ENCODE measurements at regions not wholly inside any gene's neighbourhood (a gene's known extent, or its start where the extent isn't known, plus 50 kb on each side); places are given as distances from the start of the nearest gene placed in this dataset.

DNA sequence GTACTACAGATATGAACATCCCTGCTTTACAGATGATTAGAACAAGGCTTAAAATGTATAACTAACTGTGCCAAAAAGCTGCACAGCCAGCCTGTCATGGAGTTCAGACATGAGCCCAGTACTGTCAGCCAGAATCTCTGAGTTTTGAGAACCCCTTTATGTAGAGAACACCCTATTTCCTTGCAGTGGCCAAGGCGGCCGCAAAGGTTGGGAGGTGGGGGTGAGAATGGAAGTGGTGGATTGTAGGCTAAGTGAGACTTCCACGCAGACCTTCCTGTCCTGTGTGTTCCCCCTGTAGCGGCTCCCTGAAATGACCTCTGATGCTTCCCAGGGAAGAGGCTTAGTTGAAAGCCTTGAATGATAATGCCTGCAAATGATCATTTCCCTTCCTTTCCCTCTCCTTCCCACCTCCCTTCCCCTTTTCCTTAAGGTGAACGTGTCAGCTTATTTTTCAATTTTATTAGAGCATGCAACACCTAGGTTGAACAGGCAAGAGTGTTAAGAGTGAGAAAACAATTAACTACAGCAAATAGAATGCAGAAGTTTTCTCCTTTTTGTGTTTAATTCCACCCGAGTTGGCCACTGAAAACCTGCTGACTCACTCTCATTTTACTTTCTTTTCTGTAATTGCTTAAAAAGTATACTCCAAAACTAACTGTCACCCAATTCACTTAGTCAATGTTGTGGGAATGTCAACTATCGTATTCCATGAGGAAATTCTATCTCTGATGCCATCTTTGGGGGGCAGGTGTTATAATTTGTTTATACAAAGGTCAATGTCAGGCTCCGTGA is 167.0 kb upstream of the EDNRB start:
- Histone ChIP-seq H3K27me3 (ENCODE audit: control insufficient read depth in 1 of 2, insufficient read depth in 2 of 2, low read length in 2 of 2) (no peaks in the 10 kb centered on the region), H3K4me1 (ENCODE audit: insufficient read depth, low read length) (no peaks in the 10 kb centered on the region), H3K9me3 (ENCODE audit: low read length) (peaks cover 37% of the 10 kb centered on the region), H3K9ac (ENCODE audit: insufficient read depth, low read depth, low read length) (no peak overlapping the region), H3K4me2 (ENCODE audit: low read depth, low read length) (no peak overlapping the region), H3K27ac (ENCODE audit: extremely low read length, insufficient read depth, low read length) (no peak overlapping the region), H3K79me2 (ENCODE audit: insufficient read depth, low read length) (no peaks in the 10 kb centered on the region), H4K20me1 (ENCODE audit: insufficient read depth, low read length) (no peaks in the 10 kb centered on the region), H3K36me3 (replicated peaks in 1 of 2; ENCODE audit: control insufficient read depth in 1 of 2, insufficient read depth in 2 of 2, low read length in 2 of 2) (no peaks in the 10 kb centered on the region), H3K4me3 (replicated peaks in 1 of 3; ENCODE audit: insufficient read depth in 1 of 3, low read depth in 2 of 3, low read length in 3 of 3) (no peak overlapping the region), H2AFZ (ENCODE audit: low read length) (no peak overlapping the region)
- DNase-seq (ENCODE audit: low spot score) (no peak), ATAC-seq (no peak), FAIRE-seq (no peak)
- in situ Hi-C loops (cut with HindIII; ENCODE audit: extremely low pct_ligation_motif_present, low pct_unique_long_range_greater_than_20kb), result no loop called here
- TF ChIP-seq, protein P1, sequence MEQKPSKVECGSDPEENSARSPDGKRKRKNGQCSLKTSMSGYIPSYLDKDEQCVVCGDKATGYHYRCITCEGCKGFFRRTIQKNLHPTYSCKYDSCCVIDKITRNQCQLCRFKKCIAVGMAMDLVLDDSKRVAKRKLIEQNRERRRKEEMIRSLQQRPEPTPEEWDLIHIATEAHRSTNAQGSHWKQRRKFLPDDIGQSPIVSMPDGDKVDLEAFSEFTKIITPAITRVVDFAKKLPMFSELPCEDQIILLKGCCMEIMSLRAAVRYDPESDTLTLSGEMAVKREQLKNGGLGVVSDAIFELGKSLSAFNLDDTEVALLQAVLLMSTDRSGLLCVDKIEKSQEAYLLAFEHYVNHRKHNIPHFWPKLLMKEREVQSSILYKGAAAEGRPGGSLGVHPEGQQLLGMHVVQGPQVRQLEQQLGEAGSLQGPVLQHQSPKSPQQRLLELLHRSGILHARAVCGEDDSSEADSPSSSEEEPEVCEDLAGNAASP (CRISPR knock-in tag; IDR thresholded peaks at IDR 0.05; ENCODE audit: borderline replicate concordance), result no peak
- TF ChIP-seq POLR2AphosphoS5 (IDR thresholded peaks at IDR 0.05; ENCODE audit: low read depth, low read length) (no peak), ZNF75D (CRISPR knock-in tag; IDR thresholded peaks at IDR 0.05; ENCODE audit: borderline replicate concordance) (no peak), KMT2B (CRISPR knock-in tag; IDR thresholded peaks at IDR 0.05) (no peak), SKI (IDR thresholded peaks at IDR 0.05; ENCODE audit: partially characterized antibody) (no peak), POLR2A (IDR thresholded peaks at IDR 0.05; ENCODE audit: insufficient read depth in 1 of 2, low read depth in 2 of 2, low read length in 2 of 2) (no peak), ZNF446 (CRISPR knock-in tag; IDR thresholded peaks at IDR 0.05) (no peak)
- TF ChIP-seq, protein P2, sequence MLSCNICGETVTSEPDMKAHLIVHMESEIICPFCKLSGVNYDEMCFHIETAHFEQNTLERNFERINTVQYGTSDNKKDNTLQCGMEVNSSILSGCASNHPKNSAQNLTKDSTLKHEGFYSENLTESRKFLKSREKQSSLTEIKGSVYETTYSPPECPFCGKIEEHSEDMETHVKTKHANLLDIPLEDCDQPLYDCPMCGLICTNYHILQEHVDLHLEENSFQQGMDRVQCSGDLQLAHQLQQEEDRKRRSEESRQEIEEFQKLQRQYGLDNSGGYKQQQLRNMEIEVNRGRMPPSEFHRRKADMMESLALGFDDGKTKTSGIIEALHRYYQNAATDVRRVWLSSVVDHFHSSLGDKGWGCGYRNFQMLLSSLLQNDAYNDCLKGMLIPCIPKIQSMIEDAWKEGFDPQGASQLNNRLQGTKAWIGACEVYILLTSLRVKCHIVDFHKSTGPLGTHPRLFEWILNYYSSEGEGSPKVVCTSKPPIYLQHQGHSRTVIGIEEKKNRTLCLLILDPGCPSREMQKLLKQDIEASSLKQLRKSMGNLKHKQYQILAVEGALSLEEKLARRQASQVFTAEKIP (CRISPR knock-in tag; IDR thresholded peaks at IDR 0.05; ENCODE audit: borderline replicate concordance), result no peak
- WGBS (ENCODE audit: low lambda C conversion rate), result 28% methylated on average over 8 of the region's 8 CpGs
- ChIA-PET POLR2A (no interaction called here), CTCF (ENCODE audit: low intra/inter-chr PET ratio, low total read pairs) (no interaction called here)
- BruUV-seq (replicated peaks), result no TSS peak
- intact Hi-C loops (cut with micrococcal nuclease; ENCODE audit: unreplicated experiment), result no loop called here

All from HepG2 (cell line).